ENCODE measurements at regions not wholly inside any gene's neighbourhood (a gene's known extent, or its start where the extent isn't known, plus 50 kb on each side); places are given as distances from the start of the nearest gene placed in this dataset.
"Not testable (repeated sequence)": the region's sequence is repeated elsewhere in the genome, so short reads cannot be mapped to it uniquely, and the experiment has no call there.

GRCh38 chr4:99763635-99764101 is 53.0 kb upstream of the DAPP1 start:
- peak; percentile 2 for DNase-seq

- no peak for DNase-seq
Observed at GRCh38 chr4:99762728-99763127, 53.9 kb upstream of the DAPP1 start.

- DNase-seq, result no peak
Observed at GRCh38 chr4:99759988-99760387, 56.6 kb upstream of the DAPP1 start.

GRCh38 chr4:99759346-99759984 is 57.2 kb upstream of the DAPP1 start:
- no peak for DNase-seq

- DNase-seq, result no peak
Observed at GRCh38 chr4:99755223-99755944, 61.2 kb upstream of the DAPP1 start.

GRCh38 chr4:99754756-99755155 is 61.9 kb upstream of the DAPP1 start:
- peak; percentile 4 for DNase-seq

- DNase-seq, result no peak
Observed at GRCh38 chr4:99753931-99754330, 62.7 kb upstream of the DAPP1 start.

GRCh38 chr4:99749445-99750391 is 66.9 kb upstream of the DAPP1 start:
- no peak for DNase-seq

GRCh38 chr4:99746443-99746842 is 70.2 kb upstream of the DAPP1 start:
- no peak for DNase-seq

- no peak for DNase-seq
Observed at GRCh38 chr4:99736846-99737245, 79.2 kb upstream of the C4orf54 start.

GRCh38 chr4:99735822-99736221 is 78.2 kb upstream of the C4orf54 start:
- DNase-seq, result no peak

GRCh38 chr4:99734583-99735322 is 77.1 kb upstream of the C4orf54 start:
- no peak for DNase-seq

- DNase-seq, result not testable (repeated sequence)
Observed at GRCh38 chr4:99733455-99733854, 75.8 kb upstream of the C4orf54 start.

- DNase-seq, result no peak
Observed at GRCh38 chr4:99729186-99729585, 71.6 kb upstream of the C4orf54 start.

- no peak for DNase-seq
Observed at GRCh38 chr4:99724067-99724466, 66.4 kb upstream of the C4orf54 start.

- DNase-seq, result peak; percentile 93
Observed at GRCh38 chr4:99723612-99724011, 66.0 kb upstream of the C4orf54 start.

- no peak for DNase-seq
Observed at GRCh38 chr4:99722725-99723124, 65.1 kb upstream of the C4orf54 start.

- peak; percentile 35 for DNase-seq
Observed at GRCh38 chr4:99722006-99722405, 64.4 kb upstream of the C4orf54 start.

- DNase-seq, result peak; percentile 25
Observed at GRCh38 chr4:99720206-99720605, 62.6 kb upstream of the C4orf54 start.

- DNase-seq, result no peak
Observed at GRCh38 chr4:99716996-99717395, 59.4 kb upstream of the C4orf54 start.

GRCh38 chr4:99715286-99715685 is 57.7 kb upstream of the C4orf54 start:
- DNase-seq, result peak; percentile 54

- DNase-seq, result no peak
Observed at GRCh38 chr4:99714179-99714578, 56.6 kb upstream of the C4orf54 start.

GRCh38 chr4:99712530-99712929 is 54.9 kb upstream of the C4orf54 start:
- DNase-seq, result no peak
